ENCODE measurements at regions not wholly inside any gene's neighbourhood (a gene's known extent, or its start where the extent isn't known, plus 50 kb on each side); places are given as distances from the start of the nearest gene placed in this dataset.
A peak's percentile ranks its signal among the peaks of the same experiment; 100 is the strongest.

GRCh38 chr5:148898413-148899075 is 72.1 kb downstream of the ADRB2 start:
- no peaks in the 10 kb centered on the region for H3K27me3 ChIP-seq (ENCODE audit: insufficient read depth, insufficient read length)
- no peak overlapping the region for H3K9ac ChIP-seq (ENCODE audit: insufficient read length, low read depth)
- TF ChIP-seq ZNF274 (IDR thresholded peaks at IDR 0.05; ENCODE audit: low read depth, low read length) (no peak), YY1 (IDR thresholded peaks at IDR 0.05; ENCODE audit: insufficient read depth, insufficient read length) (no peak), SUZ12 (IDR thresholded peaks at IDR 0.05; ENCODE audit: extremely low read depth, insufficient read depth, insufficient read length) (no peak)
- H3K9me3 ChIP-seq (ENCODE audit: insufficient read depth, low read length) = no peaks in the 10 kb centered on the region
- peak; percentile 32 for DNase-seq (ENCODE audit: low read depth, low spot score)
- H3K4me3 ChIP-seq (ENCODE audit: insufficient read length, low read depth) = no peak overlapping the region
- H3K36me3 ChIP-seq (ENCODE audit: insufficient read depth, insufficient read length, low read length) = no peaks in the 10 kb centered on the region
- H3K4me1 ChIP-seq (ENCODE audit: insufficient read depth, insufficient read length) = peaks cover 4% of the 10 kb centered on the region

- Histone ChIP-seq H3K4me3 (ENCODE audit: insufficient read length, low read depth) (no peak overlapping the region), H3K36me3 (ENCODE audit: insufficient read depth, insufficient read length, low read length) (no peaks in the 10 kb centered on the region), H3K9ac (ENCODE audit: insufficient read length, low read depth) (no peak overlapping the region), H3K27me3 (ENCODE audit: insufficient read depth, insufficient read length) (no peaks in the 10 kb centered on the region), H3K9me3 (ENCODE audit: insufficient read depth, low read length) (no peaks in the 10 kb centered on the region), H3K4me1 (ENCODE audit: insufficient read depth, insufficient read length) (peaks cover 4% of the 10 kb centered on the region)
- DNase-seq (ENCODE audit: low read depth, low spot score) = no peak
- TF ChIP-seq SUZ12 (IDR thresholded peaks at IDR 0.05; ENCODE audit: extremely low read depth, insufficient read depth, insufficient read length) (no peak), YY1 (IDR thresholded peaks at IDR 0.05; ENCODE audit: insufficient read depth, insufficient read length) (no peak), ZNF274 (IDR thresholded peaks at IDR 0.05; ENCODE audit: low read depth, low read length) (no peak)
Observed at GRCh38 chr5:148899993-148900392, 73.6 kb downstream of the ADRB2 start.

GRCh38 chr5:148902478-148902877 is 76.1 kb downstream of the ADRB2 start:
- no peak overlapping the region for H3K4me3 ChIP-seq (ENCODE audit: insufficient read length, low read depth)
- H3K4me1 ChIP-seq (ENCODE audit: insufficient read depth, insufficient read length) = peaks cover 4% of the 10 kb centered on the region
- DNase-seq (ENCODE audit: low read depth, low spot score) = no peak
- H3K9me3 ChIP-seq (ENCODE audit: insufficient read depth, low read length) = no peaks in the 10 kb centered on the region
- no peaks in the 10 kb centered on the region for H3K27me3 ChIP-seq (ENCODE audit: insufficient read depth, insufficient read length)
- TF ChIP-seq YY1 (IDR thresholded peaks at IDR 0.05; ENCODE audit: insufficient read depth, insufficient read length) = no peak
- TF ChIP-seq ZNF274 (IDR thresholded peaks at IDR 0.05; ENCODE audit: low read depth, low read length) = no peak
- no peak for TF ChIP-seq SUZ12 (IDR thresholded peaks at IDR 0.05; ENCODE audit: extremely low read depth, insufficient read depth, insufficient read length)
- no peak overlapping the region for H3K9ac ChIP-seq (ENCODE audit: insufficient read length, low read depth)
- no peaks in the 10 kb centered on the region for H3K36me3 ChIP-seq (ENCODE audit: insufficient read depth, insufficient read length, low read length)

- no peak for TF ChIP-seq YY1 (IDR thresholded peaks at IDR 0.05; ENCODE audit: insufficient read depth, insufficient read length)
- no peak for TF ChIP-seq SUZ12 (IDR thresholded peaks at IDR 0.05; ENCODE audit: extremely low read depth, insufficient read depth, insufficient read length)
- no peak for TF ChIP-seq ZNF274 (IDR thresholded peaks at IDR 0.05; ENCODE audit: low read depth, low read length)
- H3K9ac ChIP-seq (ENCODE audit: insufficient read length, low read depth) = no peak overlapping the region
- no peaks in the 10 kb centered on the region for H3K27me3 ChIP-seq (ENCODE audit: insufficient read depth, insufficient read length)
- H3K4me3 ChIP-seq (ENCODE audit: insufficient read length, low read depth) = no peak overlapping the region
- no peaks in the 10 kb centered on the region for H3K9me3 ChIP-seq (ENCODE audit: insufficient read depth, low read length)
- H3K4me1 ChIP-seq (ENCODE audit: insufficient read depth, insufficient read length) = no peaks in the 10 kb centered on the region
- no peaks in the 10 kb centered on the region for H3K36me3 ChIP-seq (ENCODE audit: insufficient read depth, insufficient read length, low read length)
- no peak for DNase-seq (ENCODE audit: low read depth, low spot score)
Observed at GRCh38 chr5:148903587-148903986, 77.2 kb downstream of the ADRB2 start.

GRCh38 chr5:148904440-148904839 is 78.0 kb downstream of the ADRB2 start:
- TF ChIP-seq SUZ12 (IDR thresholded peaks at IDR 0.05; ENCODE audit: extremely low read depth, insufficient read depth, insufficient read length) (no peak), ZNF274 (IDR thresholded peaks at IDR 0.05; ENCODE audit: low read depth, low read length) (no peak), YY1 (IDR thresholded peaks at IDR 0.05; ENCODE audit: insufficient read depth, insufficient read length) (no peak)
- Histone ChIP-seq H3K9me3 (ENCODE audit: insufficient read depth, low read length) (no peaks in the 10 kb centered on the region), H3K9ac (ENCODE audit: insufficient read length, low read depth) (no peak overlapping the region), H3K27me3 (ENCODE audit: insufficient read depth, insufficient read length) (no peaks in the 10 kb centered on the region), H3K4me1 (ENCODE audit: insufficient read depth, insufficient read length) (no peaks in the 10 kb centered on the region), H3K36me3 (ENCODE audit: insufficient read depth, insufficient read length, low read length) (no peaks in the 10 kb centered on the region), H3K4me3 (ENCODE audit: insufficient read length, low read depth) (no peak overlapping the region)
- no peak for DNase-seq (ENCODE audit: low read depth, low spot score)

GRCh38 chr5:148905541-148905940 is 79.1 kb downstream of the ADRB2 start:
- no peak for DNase-seq (ENCODE audit: low read depth, low spot score)
- Histone ChIP-seq H3K27me3 (ENCODE audit: insufficient read depth, insufficient read length) (no peaks in the 10 kb centered on the region), H3K4me3 (ENCODE audit: insufficient read length, low read depth) (no peak overlapping the region), H3K4me1 (ENCODE audit: insufficient read depth, insufficient read length) (no peaks in the 10 kb centered on the region), H3K9me3 (ENCODE audit: insufficient read depth, low read length) (no peaks in the 10 kb centered on the region), H3K36me3 (ENCODE audit: insufficient read depth, insufficient read length, low read length) (no peaks in the 10 kb centered on the region), H3K9ac (ENCODE audit: insufficient read length, low read depth) (no peak overlapping the region)
- TF ChIP-seq SUZ12 (IDR thresholded peaks at IDR 0.05; ENCODE audit: extremely low read depth, insufficient read depth, insufficient read length) (no peak), ZNF274 (IDR thresholded peaks at IDR 0.05; ENCODE audit: low read depth, low read length) (no peak), YY1 (IDR thresholded peaks at IDR 0.05; ENCODE audit: insufficient read depth, insufficient read length) (no peak)

GRCh38 chr5:148906968-148907367 is 80.6 kb downstream of the ADRB2 start:
- no peak for DNase-seq (ENCODE audit: low read depth, low spot score)
- H3K9ac ChIP-seq (ENCODE audit: insufficient read length, low read depth) = no peak overlapping the region
- no peaks in the 10 kb centered on the region for H3K36me3 ChIP-seq (ENCODE audit: insufficient read depth, insufficient read length, low read length)
- H3K4me1 ChIP-seq (ENCODE audit: insufficient read depth, insufficient read length) = no peaks in the 10 kb centered on the region
- H3K27me3 ChIP-seq (ENCODE audit: insufficient read depth, insufficient read length) = no peaks in the 10 kb centered on the region
- no peak overlapping the region for H3K4me3 ChIP-seq (ENCODE audit: insufficient read length, low read depth)
- H3K9me3 ChIP-seq (ENCODE audit: insufficient read depth, low read length) = no peaks in the 10 kb centered on the region
- no peak for TF ChIP-seq YY1 (IDR thresholded peaks at IDR 0.05; ENCODE audit: insufficient read depth, insufficient read length)
- no peak for TF ChIP-seq ZNF274 (IDR thresholded peaks at IDR 0.05; ENCODE audit: low read depth, low read length)
- no peak for TF ChIP-seq SUZ12 (IDR thresholded peaks at IDR 0.05; ENCODE audit: extremely low read depth, insufficient read depth, insufficient read length)

Data from NT2/D1 (cell line).